ENCODE measurements at regions not wholly inside any gene's neighbourhood (a gene's known extent, or its start where the extent isn't known, plus 50 kb on each side); places are given as distances from the start of the nearest gene placed in this dataset.
"Not testable (repeated sequence)": the region's sequence is repeated elsewhere in the genome, so short reads cannot be mapped to it uniquely, and the experiment has no call there.

DNA sequence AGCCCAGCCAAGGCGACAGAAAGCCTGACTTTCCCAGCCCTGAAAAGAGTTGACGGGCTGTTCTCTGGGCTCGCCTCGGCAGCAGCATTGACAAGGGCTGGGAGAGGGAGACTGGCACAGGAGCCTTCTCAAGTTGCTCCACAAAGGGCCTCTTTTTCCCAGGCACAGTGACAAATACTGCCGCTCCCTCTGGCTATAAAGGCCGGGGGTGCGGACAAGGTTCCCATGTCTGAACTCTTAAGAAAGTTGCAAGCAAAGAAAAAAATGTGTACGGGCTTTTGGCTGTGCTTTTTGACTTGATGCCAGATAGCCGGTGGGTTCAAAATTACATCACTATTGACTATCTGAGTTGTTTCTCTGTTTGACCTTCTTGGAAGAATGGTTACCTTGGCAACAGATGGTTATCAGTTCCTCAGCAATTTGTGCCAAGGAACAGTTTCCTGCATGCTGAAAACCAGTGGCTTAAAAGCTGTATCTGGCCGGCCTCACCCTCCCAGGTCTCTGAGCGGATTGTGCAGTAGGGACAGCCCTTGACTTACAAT, 115.9 kb upstream of the EEPD1 start:
- no peak for DNase-seq (ENCODE audit: low read depth in 2 of 2)

DNA sequence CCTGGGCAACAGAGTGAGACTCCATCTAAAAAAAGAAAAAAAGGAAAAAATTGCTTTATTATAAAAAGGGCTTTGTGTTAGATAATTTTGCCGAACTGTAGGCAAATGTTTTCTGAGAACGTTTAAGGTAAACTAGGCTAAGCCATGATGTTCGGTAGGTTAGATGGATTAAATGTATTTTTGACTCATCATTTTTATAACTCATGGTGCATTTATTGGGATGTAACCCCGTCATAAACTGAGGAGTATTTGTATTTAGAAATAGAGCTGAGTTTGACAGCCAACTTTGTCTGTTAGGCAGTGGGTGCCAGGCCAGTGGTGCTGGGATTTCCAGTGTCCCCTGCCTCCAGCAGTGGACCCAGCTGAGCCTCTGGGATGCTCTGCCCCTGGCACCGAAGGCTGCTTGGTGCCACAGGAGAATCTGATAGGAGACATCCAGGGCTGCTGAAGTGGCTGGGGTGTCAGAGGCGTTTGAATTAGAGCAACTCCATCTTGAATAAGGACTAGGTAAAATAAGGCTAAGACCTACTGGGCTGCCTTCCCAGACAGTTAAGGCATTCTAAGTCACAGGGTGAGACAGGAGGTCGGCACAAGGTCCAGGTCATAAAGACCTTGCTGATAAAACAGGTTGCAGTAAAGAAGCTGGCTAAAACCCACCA, 114.9 kb upstream of the EEPD1 start:
- DNase-seq (ENCODE audit: low read depth in 2 of 2) = no peak

DNA sequence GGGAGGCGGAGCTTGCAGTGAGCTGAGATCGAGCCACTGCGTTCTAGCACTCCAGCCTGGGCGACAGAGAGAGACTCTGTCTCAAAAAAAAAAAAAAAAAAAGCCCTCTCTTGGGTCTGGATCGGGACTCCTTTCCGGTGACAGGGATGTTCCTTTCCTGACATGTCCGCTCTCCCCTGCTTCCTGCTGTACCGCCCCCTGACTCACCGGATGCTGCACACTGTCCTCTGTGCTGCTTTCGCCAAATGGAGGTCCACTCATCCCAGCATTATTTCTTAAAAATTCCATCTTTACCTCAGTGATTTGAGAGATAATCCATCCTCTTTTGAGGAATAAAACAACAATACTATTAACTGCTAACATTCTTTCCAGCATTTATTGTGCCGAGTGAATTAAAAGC, 113.8 kb upstream of the EEPD1 start:
- DNase-seq (ENCODE audit: low read depth in 2 of 2) = no peak

DNA sequence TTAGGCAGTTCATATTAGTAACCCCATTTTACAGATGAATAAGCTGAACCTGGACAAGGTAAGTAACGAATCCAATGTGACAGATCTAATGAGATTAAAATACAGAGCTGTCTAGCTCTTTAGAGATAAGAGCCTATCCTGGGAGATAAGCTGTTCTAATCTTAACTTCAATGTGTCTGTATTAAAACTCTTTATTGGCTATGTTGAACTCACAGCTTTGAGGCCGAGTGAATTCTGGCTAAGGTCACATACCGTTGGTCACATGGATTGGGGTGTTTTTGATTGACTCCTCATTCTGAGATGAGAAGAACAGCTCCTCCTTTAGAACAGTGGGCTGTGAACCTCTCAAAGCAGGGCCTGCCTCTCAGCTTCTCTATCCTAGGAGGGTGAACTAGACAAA, 113.4 kb upstream of the EEPD1 start:
- no peak for DNase-seq (ENCODE audit: low read depth in 2 of 2)

DNA sequence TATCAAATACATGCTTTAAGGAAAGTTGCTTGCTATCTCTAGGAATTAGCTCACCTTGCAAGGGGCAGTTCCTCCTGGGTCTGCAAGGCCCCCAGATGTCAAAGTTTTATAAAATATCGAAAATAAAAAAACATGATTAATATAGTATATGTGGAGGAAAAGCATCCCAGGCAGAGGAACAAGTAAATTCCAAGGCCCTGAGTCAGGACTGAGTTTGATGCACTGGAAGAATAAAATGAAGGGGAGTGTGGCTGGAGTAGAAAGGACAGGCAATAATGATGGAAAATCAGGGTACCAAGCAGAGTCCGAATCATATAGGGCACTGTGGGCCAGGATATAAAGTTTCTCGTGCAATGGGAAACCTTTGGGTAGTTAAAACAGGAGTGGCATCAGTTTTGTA, 112.4 kb upstream of the EEPD1 start:
- DNase-seq (ENCODE audit: low read depth in 2 of 2) = no peak

DNA sequence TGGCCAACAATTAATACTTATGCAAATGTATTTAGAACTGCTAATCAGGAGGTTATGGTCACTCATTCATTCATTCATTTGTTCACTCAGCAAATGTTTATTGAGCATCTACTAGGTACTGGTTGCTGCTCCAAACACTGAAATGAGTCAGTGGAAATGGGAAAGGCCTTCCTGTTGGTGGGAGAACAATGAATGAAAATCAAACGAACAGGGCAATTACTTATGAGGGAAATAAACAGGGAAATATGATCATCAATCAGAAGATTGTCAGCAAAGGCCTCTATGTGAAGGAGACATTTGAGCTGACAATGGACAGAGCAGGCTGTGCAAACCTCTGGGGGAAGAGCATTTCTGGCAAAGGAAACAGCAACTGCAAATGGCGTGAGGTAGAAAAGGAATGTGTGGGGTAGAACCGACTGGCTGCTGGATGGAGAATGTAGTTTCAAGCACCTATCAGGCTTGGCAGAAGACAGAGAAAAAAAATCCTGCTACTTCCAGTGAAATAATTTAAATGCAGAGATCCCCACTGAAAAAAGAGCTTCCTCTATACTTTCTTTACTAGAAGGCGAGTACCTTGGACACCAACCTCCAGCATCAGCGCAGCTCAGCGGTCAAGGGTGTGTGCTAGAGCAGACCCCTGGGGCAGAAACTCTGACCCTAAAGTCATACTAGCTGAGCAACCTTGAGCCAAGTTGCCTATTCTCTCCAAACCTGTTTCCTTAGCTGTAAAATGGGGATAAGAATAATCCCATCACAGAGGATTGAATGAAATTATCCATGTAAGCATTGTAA, 108.8 kb upstream of the EEPD1 start:
- no peak for DNase-seq (ENCODE audit: low read depth in 2 of 2)

DNA sequence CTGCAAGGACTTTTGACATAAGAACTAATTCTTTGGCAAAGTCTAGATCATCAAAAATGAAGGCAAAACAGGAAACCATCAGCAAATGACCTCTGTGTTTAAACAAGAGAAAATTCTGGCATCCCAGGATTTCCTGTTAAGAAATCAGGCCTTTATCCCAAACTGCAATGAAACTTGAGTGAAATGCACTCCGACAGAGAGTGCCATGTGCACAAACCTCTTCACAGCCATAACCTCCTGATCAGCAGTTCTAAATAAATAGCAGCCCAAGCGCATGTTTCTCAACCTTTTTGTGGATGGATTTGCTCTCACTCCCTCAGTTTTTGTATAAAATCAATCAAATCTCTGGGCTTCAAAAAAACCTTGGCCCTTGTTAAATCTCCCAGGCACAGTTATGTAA, 107.7 kb upstream of the EEPD1 start:
- no peak for DNase-seq (ENCODE audit: low read depth in 2 of 2)

DNA sequence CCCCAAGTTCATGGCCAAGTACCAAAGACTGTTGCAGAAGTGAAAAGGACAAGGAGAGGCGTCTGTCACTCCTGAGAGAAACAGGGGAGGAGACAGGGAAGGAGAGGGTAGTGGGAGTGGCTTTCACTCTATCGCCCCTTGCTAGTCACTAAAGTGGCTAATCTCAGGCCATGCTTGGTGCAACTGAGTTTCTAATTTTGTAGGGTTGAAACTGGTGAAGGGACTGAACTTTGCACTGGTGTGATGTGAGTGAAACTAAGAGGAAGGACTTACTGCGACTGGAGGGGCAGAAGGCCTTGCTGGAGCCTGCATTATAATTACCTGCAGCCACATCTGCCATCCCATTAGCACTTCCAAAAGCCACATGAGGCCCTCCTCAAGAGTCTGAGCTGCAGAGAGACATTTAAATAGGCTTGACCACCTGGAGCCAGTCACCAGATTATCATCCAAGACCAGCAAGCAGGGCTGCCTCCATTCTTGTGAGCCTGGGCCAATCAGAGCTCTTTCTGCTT, 107.2 kb upstream of the EEPD1 start:
- DNase-seq (ENCODE audit: low read depth in 2 of 2) = no peak

DNA sequence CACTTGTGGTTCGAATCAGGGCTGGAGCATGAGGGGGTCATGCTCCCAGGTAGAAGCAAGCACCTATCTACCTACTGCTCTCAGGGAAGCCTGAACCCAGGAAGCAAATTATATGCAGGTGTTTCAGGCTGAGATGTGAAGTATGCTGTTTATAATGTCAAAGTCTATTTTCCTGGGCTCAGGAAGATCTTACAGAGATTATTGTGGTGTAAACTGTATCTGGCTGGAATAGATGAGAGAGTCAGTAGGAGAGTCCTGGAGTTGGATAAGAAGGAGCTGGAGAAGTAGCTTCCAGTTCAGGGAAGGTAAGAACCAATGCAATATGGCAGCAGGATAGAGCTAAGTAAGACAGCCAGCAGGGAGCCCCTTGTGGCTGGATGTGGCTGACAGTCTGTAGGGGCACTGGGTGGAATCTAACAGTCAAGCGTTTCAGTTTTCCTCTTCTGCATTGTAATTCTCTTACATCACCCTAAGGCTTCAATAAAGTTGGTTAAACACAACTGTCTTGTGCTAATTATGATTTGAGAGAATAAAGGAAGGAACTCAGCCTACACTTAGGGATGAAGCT, 105.9 kb upstream of the EEPD1 start:
- DNase-seq (ENCODE audit: low read depth in 2 of 2) = no peak

DNA sequence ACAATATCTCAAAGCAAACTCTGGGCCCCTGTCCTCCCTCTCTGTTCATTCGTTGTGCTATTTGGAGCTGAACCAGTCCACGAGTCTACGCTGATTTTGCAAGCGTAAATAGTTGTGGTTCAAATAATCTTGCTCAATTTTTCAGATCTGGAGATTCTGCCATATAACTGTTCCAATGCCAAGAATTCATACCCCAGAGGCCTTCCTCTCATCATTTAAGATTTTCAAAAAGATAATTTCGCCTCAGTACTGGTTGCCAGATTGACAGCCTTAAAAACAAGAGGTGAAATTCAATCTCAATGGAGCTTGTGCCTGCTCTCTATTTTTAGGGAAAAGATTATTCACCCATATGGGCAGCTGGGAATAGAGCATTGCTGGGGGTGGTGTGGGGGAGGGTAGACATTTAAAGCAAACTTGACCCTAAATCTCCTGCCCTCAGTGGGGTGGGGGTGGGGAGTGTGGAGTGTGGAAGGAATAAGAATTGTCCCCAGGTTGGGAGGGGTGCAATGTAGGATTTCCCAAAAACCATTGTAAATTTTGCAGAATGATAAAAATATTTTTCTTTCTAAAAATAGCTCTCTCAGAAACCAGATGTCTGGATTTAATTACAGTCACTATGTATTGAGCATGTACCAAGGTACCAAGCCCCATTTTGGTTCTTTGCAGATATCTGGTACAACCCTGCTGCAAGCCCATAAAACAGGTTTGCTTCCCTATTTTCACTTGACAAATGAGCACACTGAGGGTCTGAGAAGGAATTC, 104.7 kb upstream of the EEPD1 start:
- no peak for DNase-seq (ENCODE audit: low read depth in 2 of 2)

DNA sequence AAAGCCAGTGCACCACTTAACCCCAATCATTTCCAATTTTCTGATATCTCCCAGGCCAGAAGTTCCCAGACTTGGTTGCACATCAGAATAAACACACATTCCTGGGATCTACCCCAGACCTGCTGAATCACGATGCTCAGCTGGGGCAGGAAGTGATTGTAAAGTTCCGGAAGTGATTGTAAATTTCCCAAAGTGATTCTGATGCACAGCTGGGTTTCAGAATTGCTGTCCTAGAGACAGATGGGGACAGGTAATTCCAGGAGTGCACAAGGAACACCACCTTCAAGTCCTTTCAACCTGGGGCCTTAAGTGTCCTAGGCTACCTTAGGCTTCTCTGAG, 104.2 kb upstream of the EEPD1 start:
- no peak for DNase-seq (ENCODE audit: low read depth in 2 of 2)

DNA sequence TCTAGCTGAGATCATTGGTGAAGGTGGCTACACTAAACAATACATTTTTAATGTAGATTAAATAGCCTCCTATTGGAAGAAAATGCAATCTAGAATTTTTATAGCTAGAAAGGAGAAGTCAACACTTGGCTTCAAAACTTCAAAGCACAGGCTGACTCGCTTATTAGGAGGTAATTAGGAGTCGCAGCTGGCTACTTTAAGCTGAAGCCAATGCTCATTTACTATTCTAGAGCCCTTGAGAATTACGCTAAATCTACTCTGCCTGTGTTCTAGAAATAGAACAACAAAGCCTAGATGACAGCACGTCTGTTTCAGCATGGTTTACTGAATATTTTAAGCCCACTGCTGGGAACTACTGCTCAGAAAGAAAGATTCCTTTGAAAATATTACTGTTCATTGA, 101.6 kb upstream of the EEPD1 start:
- DNase-seq (ENCODE audit: low read depth in 2 of 2) = no peak

DNA sequence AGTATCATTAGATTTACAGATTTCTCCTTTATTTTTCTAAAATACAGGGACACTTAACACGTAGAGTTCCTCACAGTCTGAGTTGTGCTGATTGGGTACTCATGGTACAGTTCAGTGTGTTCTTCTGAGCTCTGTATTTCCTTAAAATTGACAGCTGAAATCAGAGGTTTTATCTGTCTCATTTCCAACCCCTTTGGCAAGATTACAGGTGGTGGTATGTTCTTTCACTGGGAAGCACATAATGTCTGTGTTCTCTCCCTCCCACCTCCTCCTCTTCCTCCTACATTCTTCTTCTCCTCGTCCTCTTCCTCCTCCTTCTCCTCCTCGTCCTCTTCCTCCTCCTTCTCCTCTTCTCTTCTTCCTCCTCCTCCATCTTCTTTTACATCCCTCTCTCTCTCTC, 99.5 kb upstream of the EEPD1 start:
- DNase-seq (ENCODE audit: low read depth in 2 of 2) = no peak

DNA sequence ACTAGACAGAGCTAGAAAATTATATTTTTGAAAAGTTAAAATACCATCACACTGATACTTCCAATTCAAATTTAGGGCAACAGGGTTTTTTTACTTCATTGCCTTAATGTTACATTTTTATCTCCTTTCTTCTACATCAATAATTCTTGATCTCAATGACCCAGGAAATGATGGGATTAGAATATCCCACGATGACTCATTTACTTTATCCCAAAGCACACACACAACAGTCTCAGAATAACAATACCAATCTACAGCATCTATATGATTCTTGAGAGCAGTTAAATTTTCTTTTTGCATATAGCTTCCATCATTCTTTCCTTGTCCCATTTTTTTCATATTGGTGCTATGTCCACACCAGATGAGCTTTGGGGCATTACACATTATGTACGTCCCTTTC, 98.4 kb upstream of the EEPD1 start:
- DNase-seq (ENCODE audit: low read depth in 2 of 2) = no peak

DNA sequence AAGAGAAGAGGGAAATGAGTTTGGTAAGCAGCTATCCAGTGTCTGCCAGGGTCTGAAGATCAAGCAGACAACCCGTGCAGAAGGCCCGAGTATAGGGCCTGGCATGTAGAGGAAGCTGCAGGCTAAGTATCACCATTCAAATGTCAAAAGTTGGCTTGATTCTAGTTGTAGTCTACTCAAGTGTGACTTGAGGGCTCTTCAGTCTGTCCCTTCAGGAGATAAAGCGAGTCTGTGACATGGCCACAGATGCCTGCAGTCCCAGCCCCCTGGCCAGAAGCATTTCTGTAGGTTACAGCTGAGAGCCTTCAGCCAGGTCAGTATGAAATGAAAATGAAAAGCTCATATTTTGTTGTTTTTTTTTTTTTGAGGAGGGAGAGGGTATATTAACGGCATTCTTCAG, 97.8 kb upstream of the EEPD1 start:
- no peak for DNase-seq (ENCODE audit: low read depth in 2 of 2)

DNA sequence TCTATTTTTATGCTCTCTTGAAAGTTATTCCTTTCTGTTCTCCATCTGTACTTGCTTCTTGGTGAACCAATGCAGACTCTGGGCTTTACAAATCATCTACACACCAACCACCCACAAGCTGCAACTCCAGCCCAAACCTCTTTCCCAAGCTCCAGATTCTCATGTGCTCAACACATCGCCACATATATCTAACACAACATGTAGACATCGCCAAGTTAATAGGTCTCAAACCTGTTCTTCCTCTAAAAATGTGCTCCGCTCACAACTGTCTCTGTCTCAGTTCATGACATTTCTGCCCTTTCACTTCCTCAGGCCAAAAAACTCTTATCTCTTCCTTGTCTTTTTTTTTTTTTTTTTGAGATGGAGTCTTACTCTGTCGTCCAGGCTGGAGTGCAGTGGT, 95.7 kb upstream of the EEPD1 start:
- DNase-seq (ENCODE audit: low read depth in 2 of 2) = no peak

DNA sequence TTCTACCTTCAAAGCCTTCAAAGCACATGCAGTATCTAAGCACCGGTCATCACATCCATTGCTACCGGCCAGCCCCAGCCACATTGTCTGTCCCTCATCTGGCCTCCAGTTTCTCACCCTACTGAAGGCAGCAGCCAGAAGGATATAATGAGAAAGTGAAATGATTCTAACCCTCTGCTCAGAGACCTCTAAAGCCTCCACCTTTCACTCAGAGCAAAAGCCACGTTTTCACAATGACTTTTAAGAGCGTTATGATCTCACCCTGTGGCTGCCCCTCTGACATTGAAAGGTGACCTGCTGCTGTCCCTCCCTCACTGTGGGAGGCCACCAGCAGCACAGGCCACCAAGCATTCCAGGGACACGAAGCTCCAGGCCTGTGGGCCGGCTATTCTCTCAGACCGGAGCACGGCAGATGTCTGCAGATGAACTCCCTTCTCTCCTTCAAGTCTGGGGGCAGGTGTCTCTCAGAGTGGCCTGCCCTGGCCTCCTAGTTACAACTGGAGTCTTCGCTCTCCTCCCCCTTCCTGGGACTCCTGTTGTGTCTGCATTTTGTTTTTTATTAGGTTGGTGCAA, 94.9 kb upstream of the EEPD1 start:
- DNase-seq (ENCODE audit: low read depth in 2 of 2) = no peak

DNA sequence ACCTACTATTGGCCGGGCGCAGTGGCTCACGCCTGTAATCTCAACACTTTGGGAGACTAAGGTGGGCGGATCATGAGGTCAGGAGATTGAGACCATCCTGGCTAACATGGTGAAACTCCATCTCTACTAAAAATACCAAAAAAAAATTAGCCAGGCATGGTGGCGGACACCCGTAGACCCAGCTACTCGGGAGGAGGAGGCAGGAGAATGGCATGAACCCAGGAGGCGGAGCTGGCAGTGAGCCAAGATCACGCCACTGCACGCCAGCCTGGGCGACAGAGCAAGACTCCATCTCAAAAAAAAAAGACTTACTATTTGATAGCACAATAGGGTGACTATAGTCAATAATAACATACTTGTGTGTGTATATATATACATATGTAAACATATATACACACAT, 92.7 kb upstream of the EEPD1 start:
- not testable (repeated sequence) for DNase-seq (ENCODE audit: low read depth in 2 of 2)

DNA sequence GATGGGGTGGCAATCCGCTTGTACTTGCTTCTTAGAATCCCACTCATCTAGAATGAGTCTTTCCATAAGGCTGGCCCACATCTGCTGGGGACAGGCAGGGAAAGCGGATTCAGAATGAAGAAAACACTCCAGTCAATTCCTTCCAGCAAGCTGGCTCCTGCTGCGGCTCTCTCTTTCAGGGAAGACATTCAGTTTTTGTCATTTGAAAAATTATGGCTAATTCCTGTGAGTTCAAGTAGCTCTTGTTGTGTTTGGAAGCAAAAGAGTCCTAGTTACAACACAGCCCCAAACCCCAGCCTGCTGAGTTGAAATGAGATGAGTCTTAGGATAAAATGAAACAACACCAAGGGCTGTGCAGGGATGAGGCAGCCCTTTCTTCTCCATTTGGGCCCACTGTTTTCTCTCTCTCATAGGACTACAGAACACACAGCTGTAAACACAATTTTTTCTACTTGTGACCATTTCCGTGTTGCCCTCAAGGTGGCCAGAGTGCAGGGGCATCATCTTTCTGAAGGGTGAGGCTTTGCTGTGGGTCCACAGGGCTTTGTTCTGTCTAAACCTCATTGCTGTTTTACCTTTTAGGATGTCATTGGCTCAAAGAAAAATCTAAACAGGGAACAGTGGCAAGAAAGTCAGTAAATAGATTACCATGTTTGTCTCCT, 90.8 kb upstream of the EEPD1 start:
- DNase-seq (ENCODE audit: low read depth in 2 of 2) = no peak

DNA sequence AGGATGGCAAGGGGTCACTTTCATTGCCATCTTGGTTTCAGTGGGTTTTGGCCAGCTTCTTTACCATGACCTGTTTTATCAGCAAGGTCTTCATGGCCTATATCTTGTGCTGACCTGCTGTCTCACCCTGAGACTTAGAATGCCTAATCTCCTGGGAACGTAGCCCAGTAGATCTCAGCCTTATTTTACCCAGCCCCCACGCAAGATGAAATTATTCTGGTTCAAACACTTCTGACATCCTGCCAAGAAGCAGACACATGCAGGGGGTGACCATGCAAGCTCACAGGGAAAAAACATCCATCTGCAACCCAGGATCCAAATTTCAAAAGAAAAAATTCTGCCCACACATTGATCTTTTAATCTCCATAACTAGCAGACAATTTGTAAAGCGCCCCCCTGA, 88.4 kb upstream of the EEPD1 start:
- no peak for DNase-seq (ENCODE audit: low read depth in 2 of 2)

Data from stimulated activated CD4-positive, alpha-beta T cell treated with anti-CD3 and anti-CD28 coated beads, Interleukin-15, amount 100 ng/mL, for 48 hours (primary cell).